GM23338 (cell line): ENCODE measurements at regions not wholly inside any gene's neighbourhood (a gene's known extent, or its start where the extent isn't known, plus 50 kb on each side); places are given as distances from the start of the nearest gene placed in this dataset.

Experiments
- ATAC-seq: fragments of 200-7000 bp; cut with Tn5 transposase; 3 replicates; pipeline ENCODE4 v1.9.1; 2020
- DNase-seq: peaks from one replicate; pipeline ENCODE4 v3.0.0-alpha.2; 2015; ENCODE audit warnings: low spot score
- H2AFZ ChIP-seq: fragments of 200-600 bp; sonication (generic); 2 replicates; pipeline ENCODE4 v1.8.0; 2016; ENCODE audit warnings: antibody characterized with exemption, mild to moderate bottlenecking, moderate library complexity
- H3F3A ChIP-seq: fragments of 200-600 bp; sonication (generic); replicated peaks from 2 replicates; pipeline ENCODE4 v1.8.0; 2017; ENCODE audit warnings: antibody characterized with exemption, mixed run types, low read depth
- H3K27ac ChIP-seq: fragments of 200-600 bp; sonication (generic); 2 replicates; pipeline ENCODE4 v1.6.1; 2016; ENCODE audit warnings: low read depth
- H3K27me3 ChIP-seq: fragments of 200-600 bp; sonication (generic); 2 replicates; pipeline ENCODE4 v1.8.0; 2016; ENCODE audit warnings: mild to moderate bottlenecking, mixed run types, moderate library complexity; ENCODE audit not compliant: insufficient read depth
- H3K36me3 ChIP-seq: fragments of 200-600 bp; sonication (generic); 2 replicates; pipeline ENCODE4 v1.8.0; 2016; ENCODE audit warnings: mild to moderate bottlenecking; ENCODE audit not compliant: insufficient read depth
- H3K4me1 ChIP-seq: fragments of 200-600 bp; sonication (generic); 2 replicates; pipeline ENCODE4 v1.8.0; 2016; ENCODE audit warnings: mild to moderate bottlenecking, moderate library complexity; ENCODE audit not compliant: insufficient read depth
- H3K4me2 ChIP-seq: fragments of 200-600 bp; sonication (generic); 2 replicates; pipeline ENCODE4 v1.7.1; 2017; ENCODE audit warnings: mixed run types
- H3K4me3 ChIP-seq: fragments of 200-600 bp; sonication (generic); 2 replicates; pipeline ENCODE4 v1.6.1; 2016; ENCODE audit warnings: mixed run types
- H3K79me2 ChIP-seq: fragments of 200-600 bp; sonication (generic); replicated peaks from 2 replicates; pipeline ENCODE4 v1.8.0; 2017; ENCODE audit warnings: mild to moderate bottlenecking; ENCODE audit not compliant: insufficient read depth
- H3K9me2 ChIP-seq: fragments of 200-600 bp; sonication (generic); 2 replicates; pipeline ENCODE4 v1.8.0; 2017; ENCODE audit not compliant: insufficient read depth
- H4K20me1 ChIP-seq: fragments of 200-600 bp; sonication (generic); replicated peaks from 2 replicates; pipeline ENCODE4 v1.8.0; 2017; ENCODE audit warnings: mild to moderate bottlenecking; ENCODE audit not compliant: insufficient read depth
- H3K27ac Mint-ChIP-seq: 2 replicates; pipeline ENCODE4 v1.8.0; 2020; ENCODE audit warnings: inconsistent platforms, mild to moderate bottlenecking, moderate library complexity, mixed read lengths
- H3K27me3 Mint-ChIP-seq: 3 replicates; pipeline ENCODE4 v1.8.0; 2022; ENCODE audit warnings: low read depth, mild to moderate bottlenecking, moderate library complexity, mixed read lengths, inconsistent platforms; ENCODE audit not compliant: insufficient read depth, poor library complexity
- H3K36me3 Mint-ChIP-seq: 3 replicates; pipeline ENCODE4 v1.8.0; 2021; ENCODE audit warnings: low read depth, mild to moderate bottlenecking, inconsistent platforms, moderate library complexity, mixed read lengths
- H3K4me1 Mint-ChIP-seq: 3 replicates; pipeline ENCODE4 v1.8.0; 2020; ENCODE audit warnings: mild to moderate bottlenecking, inconsistent platforms, mixed read lengths
- H3K4me3 Mint-ChIP-seq: 3 replicates; pipeline ENCODE4 v1.8.0; 2021; ENCODE audit warnings: moderate library complexity, mild to moderate bottlenecking, inconsistent platforms, mixed read lengths
- H3K9me3 Mint-ChIP-seq: 3 replicates; pipeline ENCODE4 v1.8.0; 2020; ENCODE audit warnings: moderate library complexity, mild to moderate bottlenecking, inconsistent platforms, mixed read lengths
- EZH2 ChIP-seq: fragments of 200-600 bp; sonication (generic); IDR thresholded peaks from one replicate; pipeline ENCODE4 v1.8.0; 2017; ENCODE audit warnings: antibody characterized with exemption, mild to moderate bottlenecking, low read depth; ENCODE audit not compliant: unreplicated experiment
- EZH2phosphoT487 ChIP-seq: fragments of 200-600 bp; sonication (generic); IDR thresholded peaks from one replicate; pipeline ENCODE4 v1.8.1; 2018; ENCODE audit warnings: antibody characterized with exemption; ENCODE audit not compliant: unreplicated experiment
- JUNB ChIP-seq: IDR thresholded peaks from one replicate; pipeline ENCODE4 v1.6.1; 2016; ENCODE audit warnings: antibody characterized with exemption; ENCODE audit not compliant: unreplicated experiment
- NANOG ChIP-seq: IDR thresholded peaks from 2 replicates; pipeline ENCODE4 v1.6.1; 2016; ENCODE audit warnings: antibody characterized with exemption, borderline replicate concordance
- ZNF331 ChIP-seq: fragments of 250-450 bp; sonication (Bioruptor Pico); IDR thresholded peaks from 2 replicates; pipeline ENCODE4 v1.5.0; 2020; ENCODE audit warnings: low read depth, mild to moderate bottlenecking, moderate library complexity
- ZNF462 ChIP-seq: fragments of 250-450 bp; sonication (Bioruptor Pico); IDR thresholded peaks from 2 replicates; pipeline ENCODE4 v1.5.0; 2020; ENCODE audit warnings: mild to moderate bottlenecking, moderate library complexity

DNA sequence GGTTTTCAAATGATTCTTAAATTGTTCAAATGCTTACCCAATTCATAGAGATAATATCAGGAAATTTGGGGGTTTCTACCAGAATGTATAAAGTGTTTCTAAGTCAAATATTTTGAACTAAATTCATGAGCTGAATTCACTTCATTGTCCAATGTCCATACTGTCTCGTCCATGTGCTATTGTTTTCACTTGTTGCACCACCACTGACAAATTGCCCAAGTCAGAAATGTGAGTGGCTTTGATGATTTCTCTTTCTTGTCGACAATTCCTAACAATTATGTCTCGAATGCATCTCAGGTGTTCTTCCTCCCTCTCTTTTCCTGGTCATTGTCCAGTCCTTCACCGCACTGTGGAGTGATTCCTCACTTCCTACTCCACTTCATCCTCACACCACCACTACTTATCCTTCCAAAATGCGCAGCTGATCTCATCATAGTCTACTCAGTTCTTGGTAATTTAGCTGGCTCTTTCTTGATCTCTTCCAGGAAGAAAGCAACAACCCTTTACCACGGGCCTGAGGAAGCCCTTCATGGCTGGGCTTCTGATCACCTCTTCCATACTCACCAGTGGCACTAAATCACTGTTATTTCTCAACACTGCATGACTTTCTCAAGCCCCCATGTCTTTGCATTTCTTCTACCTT is 161.1 kb downstream of the FOXA2 start:
- H3K27me3 Mint-ChIP-seq, result peaks cover 7% of the 10 kb centered on the region
- no peaks in the 10 kb centered on the region for H3K9me2 ChIP-seq
- H3K36me3 Mint-ChIP-seq, result no peaks in the 10 kb centered on the region
- no peak overlapping the region for H3K4me3 ChIP-seq
- H3K4me3 Mint-ChIP-seq, result no peak overlapping the region
- no peak overlapping the region for H3K27ac ChIP-seq
- no peak overlapping the region for H2AFZ ChIP-seq
- H3K27me3 ChIP-seq, result peaks cover 28% of the 10 kb centered on the region
- no peaks in the 10 kb centered on the region for H3K4me1 Mint-ChIP-seq
- no peaks in the 10 kb centered on the region for H3K36me3 ChIP-seq
- no peaks in the 10 kb centered on the region for H3K4me1 ChIP-seq
- H3F3A ChIP-seq, result no peaks in the 10 kb centered on the region
- DNase-seq, result no peak
- no peak for ATAC-seq
- H3K9me3 Mint-ChIP-seq, result peaks cover 9% of the 10 kb centered on the region; the same call in 2 of the 3 replicates
- TF ChIP-seq NANOG (no peak), EZH2phosphoT487 (no peak), EZH2 (no peak), ZNF462 (CRISPR knock-in tag) (no peak), ZNF331 (CRISPR knock-in tag) (no peak), JUNB (no peak)
- H3K79me2 ChIP-seq, result no peaks in the 10 kb centered on the region
- no peak overlapping the region for H3K27ac Mint-ChIP-seq
- no peaks in the 10 kb centered on the region; the same call in 1 of the 2 replicates for H4K20me1 ChIP-seq
- no peak overlapping the region for H3K4me2 ChIP-seq
